SK-N-SH (cell line): ENCODE measurements at regions not wholly inside any gene's neighbourhood (a gene's known extent, or its start where the extent isn't known, plus 50 kb on each side); places are given as distances from the start of the nearest gene placed in this dataset.

Source experiments
- CTCF ChIA-PET: fragments of 300-600, 350-600 bp; formaldehyde crosslinking; extraction: SDS; loops from one replicate; lab custom pipeline; 2021; lab: Yijun Ruan, JAX
- POLR2A ChIA-PET: fragments of 350-600 bp; sonication (Branson Sonifier 250); formaldehyde crosslinking; extraction: SDS; loops from one replicate; lab custom pipeline; 2020; ENCODE audit warnings: antibody characterized with exemption, inconsistent platforms; lab: Yijun Ruan, JAX
- DNase-seq: peaks from one replicate; pipeline ENCODE4 v3.0.0; 2012
- H2AFZ ChIP-seq: fragments of 200-600 bp; sonication (generic); 2 replicates; pipeline ENCODE4 v1.8.1; 2016; ENCODE audit warnings: antibody characterized with exemption, mild to moderate bottlenecking, low read depth
- H3F3A ChIP-seq: fragments of 200-600 bp; sonication (generic); replicated peaks from 2 replicates; pipeline ENCODE3; 2016; ENCODE audit warnings: antibody characterized with exemption, mild to moderate bottlenecking; ENCODE audit not compliant: insufficient read depth
- H3K27ac ChIP-seq, 2 experiments: fragments of 200-500 bp in 1 of 2; fragments of 200-600 bp in 1 of 2; sonication (Bioruptor generic) in 1 of 2; sonication (generic), shearing (Covaris generic) in 1 of 2; 2 replicates each; pipeline versions ENCODE4 v1.5.1 to v1.6.1; 2014 to 2016; ENCODE audit warnings: low read depth in 2 of 2, inconsistent platforms in 1 of 2, low read length in 1 of 2, mild to moderate bottlenecking in 1 of 2, mixed read lengths in 1 of 2
- H3K27me3 ChIP-seq: fragments of 200-600 bp; sonication (generic), shearing (Covaris generic); 2 replicates; pipeline ENCODE4 v1.6.1; 2016; ENCODE audit warnings: mixed run types; ENCODE audit not compliant: insufficient read depth
- H3K36me3 ChIP-seq, 2 experiments: fragments of 200-500 bp in 1 of 2; fragments of 200-600 bp in 1 of 2; sonication (Bioruptor generic) in 1 of 2; sonication (generic) in 1 of 2; replicated peaks in 1 of 2; 2 replicates each; pipeline versions ENCODE3 to v1.5.1; 2014 to 2016; ENCODE audit warnings: low read length in 1 of 2, mild to moderate bottlenecking in 1 of 2; ENCODE audit not compliant: insufficient read depth in 2 of 2, control insufficient read depth in 1 of 2
- H3K4me1 ChIP-seq, 2 experiments: fragments of 200-500 bp in 1 of 2; fragments of 200-600 bp in 1 of 2; sonication (Bioruptor generic) in 1 of 2; sonication (generic), shearing (Covaris generic) in 1 of 2; 2 replicates each; pipeline versions ENCODE4 v1.5.1 to v1.6.1; 2014 to 2016; ENCODE audit warnings: low read depth in 1 of 2, low read length in 1 of 2, mixed run types in 1 of 2; ENCODE audit not compliant: insufficient read depth in 2 of 2, control insufficient read depth in 1 of 2
- H3K4me2 ChIP-seq: fragments of 200-600 bp; sonication (generic), shearing (Covaris generic); 2 replicates; pipeline ENCODE4 v1.6.1; 2017; ENCODE audit warnings: mixed run types
- H3K4me3 ChIP-seq, 2 experiments: fragments of 200-500 bp in 1 of 2; fragments of 200-600 bp in 1 of 2; sonication (Bioruptor generic) in 1 of 2; sonication (generic), shearing (Covaris generic) in 1 of 2; 2 replicates each; pipeline versions ENCODE4 v1.5.1 to v1.8.1; 2014 to 2016; ENCODE audit warnings: low read depth in 2 of 2, inconsistent platforms in 1 of 2, low read length in 1 of 2, mild to moderate bottlenecking in 1 of 2, mixed read lengths in 1 of 2, moderate library complexity in 1 of 2
- H3K79me2 ChIP-seq: fragments of 200-600 bp; sonication (generic); 2 replicates; pipeline ENCODE4 v1.8.1; 2017; ENCODE audit warnings: mild to moderate bottlenecking; ENCODE audit not compliant: insufficient read depth
- H3K9ac ChIP-seq: fragments of 200-600 bp; sonication (generic); 2 replicates; pipeline ENCODE4 v1.6.1; 2017; ENCODE audit warnings: mixed run types
- H3K9me2 ChIP-seq: fragments of 200-600 bp; sonication (generic); 2 replicates; pipeline ENCODE4 v1.6.1; 2017; ENCODE audit warnings: mixed run types
- H3K9me3 ChIP-seq: fragments of 200-600 bp; sonication (generic); 2 replicates; pipeline ENCODE4 v1.6.1; 2017; ENCODE audit warnings: mixed run types, mild to moderate bottlenecking, moderate library complexity
- H4K20me1 ChIP-seq: fragments of 200-600 bp; sonication (generic); 2 replicates; pipeline ENCODE4 v1.6.1; 2017; ENCODE audit warnings: mild to moderate bottlenecking, mixed run types; ENCODE audit not compliant: insufficient read depth
- ELF1 ChIP-seq: IDR thresholded peaks from 2 replicates; pipeline ENCODE4 v1.4.0; 2012
- EP300 ChIP-seq, 2 experiments: IDR thresholded peaks; 2 replicates each; pipeline versions ENCODE4 v1.4.0 to v1.6.1; 2012; ENCODE audit warnings: borderline replicate concordance in 1 of 2, low read depth in 1 of 2, low read length in 1 of 2
- FOSL2 ChIP-seq: IDR thresholded peaks from 2 replicates; pipeline ENCODE4 v1.4.0; 2012; ENCODE audit warnings: low read depth, mild to moderate bottlenecking, moderate library complexity, borderline replicate concordance
- FOXJ3 ChIP-seq: sonication (generic); formaldehyde crosslinking; IDR thresholded peaks from 2 replicates; pipeline ENCODE4 v1.5.1; 2020; ENCODE audit warnings: mild to moderate bottlenecking, missing genetic modification reagents
- FOXM1 ChIP-seq: IDR thresholded peaks from 2 replicates; pipeline ENCODE4 v1.4.0; 2012; ENCODE audit warnings: low read depth, mild to moderate bottlenecking
- MEF2A ChIP-seq: IDR thresholded peaks from 2 replicates; pipeline ENCODE4 v1.4.0; 2012; ENCODE audit warnings: low read depth, borderline replicate concordance
- NRF1 ChIP-seq: IDR thresholded peaks from 2 replicates; pipeline ENCODE4 v1.6.1; 2012; ENCODE audit warnings: low read depth, mild to moderate bottlenecking, low read length
- POLR2AphosphoS5 ChIP-seq: IDR thresholded peaks from 2 replicates; pipeline ENCODE4 v1.6.1; 2012; ENCODE audit warnings: low read depth, low read length
- RAD21 ChIP-seq: IDR thresholded peaks from 2 replicates; pipeline ENCODE4 v1.6.1; 2012; ENCODE audit warnings: mild to moderate bottlenecking, low read length
- RCOR1 ChIP-seq: fragments of 150-350 bp; IDR thresholded peaks from 2 replicates; pipeline ENCODE4 v1.6.1; 2017; ENCODE audit warnings: antibody characterized with exemption, low read length
- RFX5 ChIP-seq: IDR thresholded peaks from 2 replicates; pipeline ENCODE4 v1.6.1; 2012; ENCODE audit warnings: mild to moderate bottlenecking, improper control_type of control experiment, low read length
- TAF1 ChIP-seq: IDR thresholded peaks from 2 replicates; pipeline ENCODE4 v1.6.1; 2012; ENCODE audit warnings: low read depth, mild to moderate bottlenecking, low read length, moderate library complexity, borderline replicate concordance
- WGBS: methylation state at CpG from one replicate; pipeline ENCODE4 v1.1.6; 2017; ENCODE audit warnings: low lambda C conversion rate; 5-methylcytosine and 5-hydroxymethylcytosine counted together
- TF ChIP-seq, protein P1 (sequence below): IDR thresholded peaks from 2 replicates; pipeline ENCODE4 v1.6.1; 2012; ENCODE audit warnings: mild to moderate bottlenecking, low read depth, low read length, moderate library complexity
- TF ChIP-seq, protein P2 (sequence below): IDR thresholded peaks from 2 replicates; pipeline ENCODE4; 2012
- TF ChIP-seq, protein P3 (sequence below): fragments of 150-350 bp; IDR thresholded peaks from 2 replicates; pipeline ENCODE4 v1.6.1; 2016; ENCODE audit warnings: mild to moderate bottlenecking, low read depth, low read length
- TF ChIP-seq, protein P4 (sequence below): fragments of 150-350 bp; IDR thresholded peaks from 2 replicates; pipeline ENCODE4 v1.6.1; 2017; ENCODE audit warnings: antibody characterized with exemption, low read length, low read depth, borderline replicate concordance

DNA sequence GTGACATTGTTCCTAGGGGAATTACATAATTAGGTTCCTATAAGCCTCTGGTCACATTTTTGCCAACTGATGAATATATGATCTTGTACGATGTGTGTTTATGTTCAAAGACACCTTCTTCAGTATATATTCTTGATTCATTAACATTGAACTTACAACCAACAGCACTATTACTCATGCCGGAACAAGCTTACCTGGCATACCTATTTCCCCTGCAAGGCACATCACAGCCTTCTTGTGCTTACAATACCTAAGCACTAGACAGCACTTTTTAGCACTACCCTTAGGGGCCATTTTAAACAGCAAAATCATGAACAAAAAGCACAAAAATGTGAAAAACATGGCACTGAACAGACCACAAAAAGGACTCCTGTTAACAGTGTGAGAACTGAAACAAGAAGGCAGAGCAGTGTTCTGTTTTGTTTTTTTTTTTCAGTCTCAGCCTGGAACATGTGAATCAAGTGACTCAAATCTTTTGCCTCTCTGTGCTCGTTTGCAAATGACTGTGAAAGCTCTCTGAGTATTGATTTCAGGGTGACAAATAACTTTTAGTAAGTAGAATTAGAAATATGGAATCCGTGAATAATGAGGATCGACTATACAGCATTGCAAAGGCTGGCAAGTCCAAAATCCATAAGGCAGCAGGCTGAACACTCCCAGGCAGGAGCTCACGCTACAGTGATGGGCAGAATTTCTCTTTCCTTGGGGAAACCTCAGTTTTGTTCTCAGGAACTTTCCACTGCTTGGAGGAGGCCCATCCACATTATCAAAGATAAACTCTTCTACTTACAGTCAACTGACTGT, 102.3 kb upstream of the TSHZ2 start (continued):
- TF ChIP-seq, protein P1, sequence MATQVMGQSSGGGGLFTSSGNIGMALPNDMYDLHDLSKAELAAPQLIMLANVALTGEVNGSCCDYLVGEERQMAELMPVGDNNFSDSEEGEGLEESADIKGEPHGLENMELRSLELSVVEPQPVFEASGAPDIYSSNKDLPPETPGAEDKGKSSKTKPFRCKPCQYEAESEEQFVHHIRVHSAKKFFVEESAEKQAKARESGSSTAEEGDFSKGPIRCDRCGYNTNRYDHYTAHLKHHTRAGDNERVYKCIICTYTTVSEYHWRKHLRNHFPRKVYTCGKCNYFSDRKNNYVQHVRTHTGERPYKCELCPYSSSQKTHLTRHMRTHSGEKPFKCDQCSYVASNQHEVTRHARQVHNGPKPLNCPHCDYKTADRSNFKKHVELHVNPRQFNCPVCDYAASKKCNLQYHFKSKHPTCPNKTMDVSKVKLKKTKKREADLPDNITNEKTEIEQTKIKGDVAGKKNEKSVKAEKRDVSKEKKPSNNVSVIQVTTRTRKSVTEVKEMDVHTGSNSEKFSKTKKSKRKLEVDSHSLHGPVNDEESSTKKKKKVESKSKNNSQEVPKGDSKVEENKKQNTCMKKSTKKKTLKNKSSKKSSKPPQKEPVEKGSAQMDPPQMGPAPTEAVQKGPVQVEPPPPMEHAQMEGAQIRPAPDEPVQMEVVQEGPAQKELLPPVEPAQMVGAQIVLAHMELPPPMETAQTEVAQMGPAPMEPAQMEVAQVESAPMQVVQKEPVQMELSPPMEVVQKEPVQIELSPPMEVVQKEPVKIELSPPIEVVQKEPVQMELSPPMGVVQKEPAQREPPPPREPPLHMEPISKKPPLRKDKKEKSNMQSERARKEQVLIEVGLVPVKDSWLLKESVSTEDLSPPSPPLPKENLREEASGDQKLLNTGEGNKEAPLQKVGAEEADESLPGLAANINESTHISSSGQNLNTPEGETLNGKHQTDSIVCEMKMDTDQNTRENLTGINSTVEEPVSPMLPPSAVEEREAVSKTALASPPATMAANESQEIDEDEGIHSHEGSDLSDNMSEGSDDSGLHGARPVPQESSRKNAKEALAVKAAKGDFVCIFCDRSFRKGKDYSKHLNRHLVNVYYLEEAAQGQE: no peak

DNA sequence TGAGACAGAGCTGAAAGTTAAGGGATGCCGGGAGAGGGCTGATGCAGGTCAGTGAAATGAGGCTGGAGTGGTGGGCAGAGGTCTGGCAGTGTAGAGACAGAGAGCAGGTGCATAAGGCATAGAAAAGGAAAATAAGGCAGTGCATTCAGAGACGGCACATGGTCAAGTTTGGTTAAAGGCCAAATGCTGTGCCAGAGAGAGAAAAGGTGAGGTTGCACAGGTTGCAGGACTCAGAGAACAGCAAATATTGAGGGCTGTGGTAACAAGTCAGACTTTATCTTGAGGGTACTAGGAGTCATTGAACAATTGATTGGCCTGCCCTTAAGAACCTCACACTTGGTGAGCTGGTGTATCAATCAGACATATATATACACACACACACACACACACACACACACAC, 102.9 kb upstream of the TSHZ2 start:
- WGBS: 58% methylated on average over 2 of the region's 2 CpGs

DNA sequence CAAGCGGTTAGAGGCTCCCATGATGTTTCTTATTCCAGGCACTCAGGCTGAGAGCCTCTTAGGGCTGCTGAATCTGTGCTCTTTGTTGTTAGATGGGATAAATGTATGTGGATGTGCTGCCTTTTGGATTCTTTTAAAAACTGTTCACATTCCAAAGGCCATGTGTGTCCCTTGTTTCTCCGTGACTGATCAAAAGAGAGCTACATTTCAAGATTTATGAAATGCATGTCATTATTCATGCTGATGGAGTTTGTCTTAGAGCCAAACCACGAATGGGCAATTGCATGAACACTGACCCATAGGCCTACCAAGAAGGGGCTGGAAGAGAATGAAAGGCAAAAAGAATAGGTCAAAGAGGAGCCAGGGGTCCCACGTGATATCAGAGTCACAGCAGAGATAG, 104.9 kb upstream of the TSHZ2 start:
- Histone ChIP-seq H3K4me1 (no peaks in the 10 kb centered on the region), H2AFZ (no peak overlapping the region), H3K36me3 (no peaks in the 10 kb centered on the region), H3K27me3 (no peaks in the 10 kb centered on the region), H4K20me1 (no peaks in the 10 kb centered on the region), H3K27ac (no peak overlapping the region), H3K4me3 (no peak overlapping the region), H3K9me2 (no peaks in the 10 kb centered on the region), H3K4me2 (no peak overlapping the region), H3K9ac (no peak overlapping the region), H3K9me3 (no peaks in the 10 kb centered on the region), H3F3A (no peaks in the 10 kb centered on the region), H3K79me2 (no peaks in the 10 kb centered on the region)
- POLR2A ChIA-PET: no interaction called here
- DNase-seq: no peak
- WGBS: 33% methylated on average over 4 of the region's 4 CpGs
- CTCF ChIA-PET: no interaction called here
- TF ChIP-seq TAF1 (no peak), NRF1 (no peak), POLR2AphosphoS5 (no peak), FOSL2 (no peak), RFX5 (no peak), MEF2A (no peak), FOXM1 (no peak)
- TF ChIP-seq, protein P1: no peak
- TF ChIP-seq, protein P2, sequence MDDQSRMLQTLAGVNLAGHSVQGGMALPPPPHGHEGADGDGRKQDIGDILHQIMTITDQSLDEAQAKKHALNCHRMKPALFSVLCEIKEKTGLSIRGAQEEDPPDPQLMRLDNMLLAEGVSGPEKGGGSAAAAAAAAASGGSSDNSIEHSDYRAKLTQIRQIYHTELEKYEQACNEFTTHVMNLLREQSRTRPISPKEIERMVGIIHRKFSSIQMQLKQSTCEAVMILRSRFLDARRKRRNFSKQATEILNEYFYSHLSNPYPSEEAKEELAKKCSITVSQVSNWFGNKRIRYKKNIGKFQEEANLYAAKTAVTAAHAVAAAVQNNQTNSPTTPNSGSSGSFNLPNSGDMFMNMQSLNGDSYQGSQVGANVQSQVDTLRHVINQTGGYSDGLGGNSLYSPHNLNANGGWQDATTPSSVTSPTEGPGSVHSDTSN: no peak
- TF ChIP-seq, protein P3, sequence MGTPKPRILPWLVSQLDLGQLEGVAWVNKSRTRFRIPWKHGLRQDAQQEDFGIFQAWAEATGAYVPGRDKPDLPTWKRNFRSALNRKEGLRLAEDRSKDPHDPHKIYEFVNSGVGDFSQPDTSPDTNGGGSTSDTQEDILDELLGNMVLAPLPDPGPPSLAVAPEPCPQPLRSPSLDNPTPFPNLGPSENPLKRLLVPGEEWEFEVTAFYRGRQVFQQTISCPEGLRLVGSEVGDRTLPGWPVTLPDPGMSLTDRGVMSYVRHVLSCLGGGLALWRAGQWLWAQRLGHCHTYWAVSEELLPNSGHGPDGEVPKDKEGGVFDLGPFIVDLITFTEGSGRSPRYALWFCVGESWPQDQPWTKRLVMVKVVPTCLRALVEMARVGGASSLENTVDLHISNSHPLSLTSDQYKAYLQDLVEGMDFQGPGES: no peak

More for the DNA sequence above, 102.9 kb upstream of the TSHZ2 start:
- Histone ChIP-seq H3K9me3 (no peaks in the 10 kb centered on the region), H3K9ac (no peak overlapping the region), H2AFZ (no peak overlapping the region), H4K20me1 (no peaks in the 10 kb centered on the region), H3K4me1 (no peaks in the 10 kb centered on the region), H3K79me2 (no peaks in the 10 kb centered on the region), H3K27me3 (no peaks in the 10 kb centered on the region), H3K4me2 (no peak overlapping the region), H3K27ac (no peak overlapping the region), H3K9me2 (no peaks in the 10 kb centered on the region), H3K4me3 (no peak overlapping the region), H3K36me3 (no peaks in the 10 kb centered on the region), H3F3A (no peaks in the 10 kb centered on the region)
- DNase-seq: no peak
- TF ChIP-seq ELF1 (no peak), FOXJ3 (CRISPR knock-in tag) (no peak), RCOR1 (no peak), RAD21 (no peak), EP300 (IDR thresholded peaks at IDR 0.05; ENCODE audit: borderline replicate concordance in 1 of 2, low read depth in 1 of 2, low read length in 1 of 2) (no peak)
- TF ChIP-seq, protein P4, sequence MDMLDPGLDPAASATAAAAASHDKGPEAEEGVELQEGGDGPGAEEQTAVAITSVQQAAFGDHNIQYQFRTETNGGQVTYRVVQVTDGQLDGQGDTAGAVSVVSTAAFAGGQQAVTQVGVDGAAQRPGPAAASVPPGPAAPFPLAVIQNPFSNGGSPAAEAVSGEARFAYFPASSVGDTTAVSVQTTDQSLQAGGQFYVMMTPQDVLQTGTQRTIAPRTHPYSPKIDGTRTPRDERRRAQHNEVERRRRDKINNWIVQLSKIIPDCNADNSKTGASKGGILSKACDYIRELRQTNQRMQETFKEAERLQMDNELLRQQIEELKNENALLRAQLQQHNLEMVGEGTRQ: no peak
- ChIA-PET CTCF (interaction anchor here (0.5 to 1.2 kb wide), 2 partner anchors 26 to 678 kb away, joined by 3 to 4 read pairs; no protein-coding TSS in a partner anchor), POLR2A (no interaction called here)
